Left lung (tissue), 4 donors: ENCODE measurements at regions not wholly inside any gene's neighbourhood (a gene's known extent, or its start where the extent isn't known, plus 50 kb on each side); places are given as distances from the start of the nearest gene placed in this dataset.

Experiments used
- ATAC-seq: fragments of 200-7000 bp; cut with Tn5 transposase; one replicate; pipeline ENCODE4 v1.9.1; 2020; ENCODE audit warnings: moderate library complexity
- DNase-seq, 4 donors: peaks; one replicate each; pipeline ENCODE4 v3.0.0-alpha.2; 2013 to 2020
- H3K27ac ChIP-seq, 2 donors: fragments of 200-600 bp; sonication (generic) in 1 of 2; one replicate each; pipeline versions ENCODE4 v1.5.0 to v1.8.0; 2020 to 2021
- H3K27me3 ChIP-seq, 2 donors: fragments of 200-600 bp; sonication (generic) in 1 of 2; one replicate each; pipeline versions ENCODE4 v1.5.0 to v1.8.0; 2020 to 2021
- H3K36me3 ChIP-seq, 2 donors: fragments of 200-600 bp; sonication (generic) in 1 of 2; one replicate each; pipeline versions ENCODE4 v1.5.0 to v1.8.0; 2020 to 2021
- H3K4me1 ChIP-seq, 2 donors: fragments of 200-600 bp; one replicate each; pipeline ENCODE4 v1.8.0; 2021
- H3K4me3 ChIP-seq, 2 donors: fragments of 200-600 bp; sonication (generic) in 1 of 2; one replicate each; pipeline versions ENCODE4 v1.5.0 to v1.8.0; 2020 to 2021; ENCODE audit warnings: mild to moderate bottlenecking in 1 of 2
- H3K9me3 ChIP-seq, 2 donors: fragments of 200-600 bp; sonication (generic) in 1 of 2; one replicate each; pipeline versions ENCODE4 v1.5.0 to v1.8.0; 2020 to 2021
- intact Hi-C, 2 donors: fragments of 100-400 bp; cut with DNase I; formaldehyde crosslinking; loops; one replicate each; pipeline versions ENCODE4 v1.11.2 to v1.14.2; 2022
- TF ChIP-seq, protein P1 (sequence below), 2 donors: fragments of 200-600 bp; sonication (generic) in 1 of 2; IDR thresholded peaks; one replicate each; pipeline versions ENCODE4 v1.5.0 to v1.8.0; 2021; ENCODE audit warnings: antibody characterized with exemption in 2 of 2
- donor health status: DM: no; HTN: yes; CAD: no.
- donor health status: DM: no; HTN: no; CAD: no.

DNA sequence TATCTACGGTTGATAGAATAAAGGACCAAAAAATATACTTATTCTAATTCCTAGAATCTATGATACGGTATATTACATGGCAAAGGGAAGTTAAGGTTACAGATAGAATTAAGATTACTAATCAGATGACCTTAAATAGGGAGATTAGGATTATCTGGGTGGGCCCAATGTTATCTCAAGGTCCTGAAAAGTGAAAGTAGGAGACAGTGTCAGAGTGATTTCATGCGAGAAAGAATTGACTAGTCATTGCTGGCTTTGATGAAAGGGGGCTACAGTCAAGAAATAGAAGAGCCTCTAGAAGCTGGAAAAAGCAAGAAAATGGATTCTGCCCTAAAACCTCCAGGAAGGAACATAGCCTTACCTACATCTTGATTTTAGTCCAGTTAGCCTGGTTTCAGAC lies 176.9 kb upstream of the PPP1R2C start:
- intact Hi-C loops, result no loop called here
- Histone ChIP-seq H3K36me3 (no peaks in the 10 kb centered on the region), H3K4me1 (no peaks in the 10 kb centered on the region), H3K4me3 (no peak overlapping the region), H3K9me3 (no peaks in the 10 kb centered on the region), H3K27me3 (no peaks in the 10 kb centered on the region), H3K27ac (no peak overlapping the region)
- DNase-seq (no peak), ATAC-seq (no peak)
- TF ChIP-seq, protein P1, sequence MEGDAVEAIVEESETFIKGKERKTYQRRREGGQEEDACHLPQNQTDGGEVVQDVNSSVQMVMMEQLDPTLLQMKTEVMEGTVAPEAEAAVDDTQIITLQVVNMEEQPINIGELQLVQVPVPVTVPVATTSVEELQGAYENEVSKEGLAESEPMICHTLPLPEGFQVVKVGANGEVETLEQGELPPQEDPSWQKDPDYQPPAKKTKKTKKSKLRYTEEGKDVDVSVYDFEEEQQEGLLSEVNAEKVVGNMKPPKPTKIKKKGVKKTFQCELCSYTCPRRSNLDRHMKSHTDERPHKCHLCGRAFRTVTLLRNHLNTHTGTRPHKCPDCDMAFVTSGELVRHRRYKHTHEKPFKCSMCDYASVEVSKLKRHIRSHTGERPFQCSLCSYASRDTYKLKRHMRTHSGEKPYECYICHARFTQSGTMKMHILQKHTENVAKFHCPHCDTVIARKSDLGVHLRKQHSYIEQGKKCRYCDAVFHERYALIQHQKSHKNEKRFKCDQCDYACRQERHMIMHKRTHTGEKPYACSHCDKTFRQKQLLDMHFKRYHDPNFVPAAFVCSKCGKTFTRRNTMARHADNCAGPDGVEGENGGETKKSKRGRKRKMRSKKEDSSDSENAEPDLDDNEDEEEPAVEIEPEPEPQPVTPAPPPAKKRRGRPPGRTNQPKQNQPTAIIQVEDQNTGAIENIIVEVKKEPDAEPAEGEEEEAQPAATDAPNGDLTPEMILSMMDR (IDR thresholded peaks at IDR 0.05), result no peak

DNA sequence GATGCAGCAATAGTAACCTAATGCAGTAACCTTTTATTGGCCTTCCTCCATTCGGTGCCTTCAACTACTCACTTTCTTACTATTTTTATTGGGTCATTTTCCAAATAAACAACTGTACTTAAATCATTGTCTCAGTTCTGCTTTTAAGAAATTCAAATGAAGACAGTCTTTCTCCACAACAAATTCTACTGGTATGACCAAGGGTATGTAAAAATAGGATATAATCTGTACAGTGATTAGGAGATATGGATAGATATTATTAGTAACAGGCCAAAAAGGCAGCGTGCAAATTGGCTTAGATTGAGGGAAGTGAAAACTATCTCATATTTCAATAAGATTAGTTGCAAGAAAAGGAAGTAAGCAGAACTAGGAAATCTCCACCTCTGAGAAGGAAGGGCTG lies 177.4 kb upstream of the PPP1R2C start:
- H3K4me3 ChIP-seq, result no peak overlapping the region
- intact Hi-C loops, result no loop called here
- ATAC-seq (no peak), DNase-seq (no peak)
- H3K9me3 ChIP-seq, result no peaks in the 10 kb centered on the region
- H3K36me3 ChIP-seq, result no peaks in the 10 kb centered on the region
- no peaks in the 10 kb centered on the region for H3K27me3 ChIP-seq
- H3K27ac ChIP-seq, result no peak overlapping the region
- no peaks in the 10 kb centered on the region for H3K4me1 ChIP-seq
- TF ChIP-seq, protein P1 (IDR thresholded peaks at IDR 0.05), result no peak

DNA sequence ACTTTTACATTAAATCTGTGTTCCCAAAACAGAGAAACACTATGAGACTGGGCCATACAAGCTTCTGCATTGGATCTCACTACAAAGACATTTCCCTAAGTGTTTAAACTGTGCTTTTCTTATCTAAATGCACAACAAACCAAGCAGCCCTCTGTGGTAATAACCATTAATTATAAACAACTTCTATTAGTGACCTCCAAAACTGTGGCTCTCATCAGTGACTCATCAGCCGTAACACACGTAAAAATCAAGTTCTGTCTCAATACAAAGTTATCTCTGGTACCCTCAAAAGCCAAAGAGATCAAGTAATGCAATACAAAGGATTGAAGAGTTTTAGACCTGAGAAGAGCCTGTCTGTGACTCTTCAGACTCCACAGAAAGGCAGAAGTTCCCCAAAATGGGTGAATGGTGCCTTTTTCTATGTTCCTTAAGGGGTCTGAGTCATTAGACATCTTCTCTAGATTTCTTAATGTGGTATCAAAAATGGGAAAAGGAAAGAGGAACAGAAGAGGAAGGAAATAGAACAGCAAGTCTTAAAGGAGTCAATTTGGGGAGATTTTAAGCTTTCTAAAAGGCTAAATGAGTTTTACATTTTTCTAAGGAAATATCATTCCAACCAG lies 189.8 kb upstream of the PPP1R2C start:
- H3K4me1 ChIP-seq, result no peaks in the 10 kb centered on the region
- H3K9me3 ChIP-seq, result no peaks in the 10 kb centered on the region
- no peaks in the 10 kb centered on the region for H3K36me3 ChIP-seq
- H3K27me3 ChIP-seq, result no peaks in the 10 kb centered on the region
- no peak overlapping the region for H3K4me3 ChIP-seq
- H3K27ac ChIP-seq, result no peak overlapping the region
- DNase-seq (no peak), ATAC-seq (no peak)
- intact Hi-C loops, result no loop called here
- TF ChIP-seq, protein P1 (IDR thresholded peaks at IDR 0.05), result no peak

DNA sequence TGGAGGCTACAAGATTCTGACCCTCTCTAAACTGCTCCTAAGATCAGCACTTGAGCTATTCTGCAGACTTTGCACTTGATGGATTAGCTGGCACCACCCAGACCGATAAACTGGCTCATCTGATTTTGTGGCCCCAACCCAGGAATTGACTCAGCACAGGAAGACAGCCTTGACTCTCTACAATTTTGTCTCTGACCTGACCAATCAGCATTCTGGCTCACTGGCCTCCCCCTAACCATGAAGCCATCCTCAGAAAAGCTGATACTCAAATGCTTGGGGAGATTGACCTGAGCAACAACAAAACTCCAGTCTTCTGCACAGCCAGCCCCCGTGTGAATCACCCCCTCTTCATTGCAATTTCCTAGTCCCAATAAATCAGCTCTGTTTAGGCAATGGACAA lies 195.4 kb upstream of the PPP1R2C start:
- H3K27me3 ChIP-seq, result no peaks in the 10 kb centered on the region
- no peak overlapping the region for H3K4me3 ChIP-seq
- no peaks in the 10 kb centered on the region for H3K4me1 ChIP-seq
- H3K9me3 ChIP-seq, result no peaks in the 10 kb centered on the region
- no peak overlapping the region for H3K27ac ChIP-seq
- intact Hi-C loops, result no loop called here
- H3K36me3 ChIP-seq, result no peaks in the 10 kb centered on the region
- no peak for ATAC-seq
- no peak for DNase-seq
- TF ChIP-seq, protein P1 (IDR thresholded peaks at IDR 0.05), result no peak

DNA sequence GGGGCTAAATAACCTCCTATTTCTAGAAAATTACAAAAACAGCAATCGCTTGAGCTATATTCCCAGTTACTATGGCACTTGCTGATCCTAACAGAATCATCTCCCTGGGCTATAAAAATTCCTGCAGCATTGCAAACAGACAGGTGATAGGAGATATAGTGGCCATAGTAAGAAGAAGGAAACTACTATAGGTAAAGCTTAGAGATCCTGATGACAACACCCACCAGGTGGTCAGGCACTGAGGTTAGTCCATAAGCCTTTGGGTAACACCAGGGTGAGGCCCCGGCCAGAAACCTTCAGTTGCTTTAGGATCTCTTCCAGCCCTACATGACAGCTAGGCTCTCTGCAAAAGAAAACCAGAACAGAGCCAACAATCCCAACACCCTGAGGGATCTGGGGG lies 197.9 kb upstream of the PPP1R2C start:
- Histone ChIP-seq H3K27ac (no peak overlapping the region), H3K9me3 (no peaks in the 10 kb centered on the region), H3K4me3 (no peak overlapping the region), H3K27me3 (no peaks in the 10 kb centered on the region), H3K36me3 (no peaks in the 10 kb centered on the region), H3K4me1 (no peaks in the 10 kb centered on the region)
- DNase-seq (no peak), ATAC-seq (no peak)
- TF ChIP-seq, protein P1 (IDR thresholded peaks at IDR 0.05), result no peak
- intact Hi-C loops, result no loop called here
